ENCODE measurements at regions not wholly inside any gene's neighbourhood (a gene's known extent, or its start where the extent isn't known, plus 50 kb on each side); places are given as distances from the start of the nearest gene placed in this dataset.

DNA sequence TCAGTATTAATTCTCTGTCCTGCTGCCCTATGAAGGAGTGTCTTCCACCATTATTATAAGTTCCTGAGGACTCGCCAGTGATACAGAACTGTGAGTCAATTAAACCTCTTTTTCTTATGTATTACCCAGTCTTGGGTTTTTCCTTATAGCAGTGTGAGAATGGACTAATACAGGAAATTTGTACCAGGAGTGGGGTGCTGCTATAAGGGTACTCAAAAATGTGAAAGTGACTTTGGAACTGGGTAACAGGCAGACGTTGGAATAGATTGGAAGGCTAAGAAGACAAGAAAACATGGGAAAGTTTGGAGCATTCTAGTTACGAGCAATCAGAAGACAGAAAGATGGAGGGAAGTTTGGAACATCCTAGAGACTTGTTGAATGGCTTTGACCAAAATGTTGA is 616.7 kb upstream of the EPHA7 start:
- Histone ChIP-seq H3K27ac (no peak overlapping the region), H3K9me3 (no peaks in the 10 kb centered on the region), H3K4me3 (no peak overlapping the region), H3K4me1 (ENCODE audit: insufficient read depth) (no peaks in the 10 kb centered on the region), H3K27me3 (no peaks in the 10 kb centered on the region), H3K36me3 (no peaks in the 10 kb centered on the region)
- 92 to 94% (median 93%) methylated on average over 3 of the region's 3 CpGs for WGBS, 3 donors
- TF ChIP-seq, protein P1, sequence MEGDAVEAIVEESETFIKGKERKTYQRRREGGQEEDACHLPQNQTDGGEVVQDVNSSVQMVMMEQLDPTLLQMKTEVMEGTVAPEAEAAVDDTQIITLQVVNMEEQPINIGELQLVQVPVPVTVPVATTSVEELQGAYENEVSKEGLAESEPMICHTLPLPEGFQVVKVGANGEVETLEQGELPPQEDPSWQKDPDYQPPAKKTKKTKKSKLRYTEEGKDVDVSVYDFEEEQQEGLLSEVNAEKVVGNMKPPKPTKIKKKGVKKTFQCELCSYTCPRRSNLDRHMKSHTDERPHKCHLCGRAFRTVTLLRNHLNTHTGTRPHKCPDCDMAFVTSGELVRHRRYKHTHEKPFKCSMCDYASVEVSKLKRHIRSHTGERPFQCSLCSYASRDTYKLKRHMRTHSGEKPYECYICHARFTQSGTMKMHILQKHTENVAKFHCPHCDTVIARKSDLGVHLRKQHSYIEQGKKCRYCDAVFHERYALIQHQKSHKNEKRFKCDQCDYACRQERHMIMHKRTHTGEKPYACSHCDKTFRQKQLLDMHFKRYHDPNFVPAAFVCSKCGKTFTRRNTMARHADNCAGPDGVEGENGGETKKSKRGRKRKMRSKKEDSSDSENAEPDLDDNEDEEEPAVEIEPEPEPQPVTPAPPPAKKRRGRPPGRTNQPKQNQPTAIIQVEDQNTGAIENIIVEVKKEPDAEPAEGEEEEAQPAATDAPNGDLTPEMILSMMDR (IDR thresholded peaks at IDR 0.05), result no peak
- no peak for TF ChIP-seq POLR2A (IDR thresholded peaks at IDR 0.05)
- TF ChIP-seq EP300 (IDR thresholded peaks at IDR 0.05), result no peak
- no peak for DNase-seq
- intact Hi-C loops (cut with DNase I), result no loop called here

DNA sequence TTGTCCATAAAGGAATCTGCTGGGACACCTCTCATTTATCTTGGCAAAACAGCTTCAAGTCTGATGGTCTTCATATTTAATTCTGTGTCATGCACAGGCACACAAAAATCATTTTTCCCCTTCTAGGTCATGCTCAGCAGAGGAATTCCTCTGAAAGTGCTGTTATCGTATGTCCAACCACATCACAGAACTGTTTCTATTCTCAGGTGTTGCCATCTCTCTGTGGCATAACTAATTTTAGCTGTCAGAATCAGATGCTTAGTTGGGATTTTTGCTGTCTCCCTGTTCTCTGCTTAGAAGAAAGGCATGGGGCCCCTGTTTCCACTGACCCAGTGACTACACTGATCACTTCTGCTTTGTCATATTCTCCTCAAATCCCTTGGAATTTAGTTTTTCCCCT is 608.0 kb upstream of the EPHA7 start:
- H3K4me1 ChIP-seq (ENCODE audit: insufficient read depth), result no peaks in the 10 kb centered on the region
- H3K27me3 ChIP-seq, result no peaks in the 10 kb centered on the region
- intact Hi-C loops (cut with DNase I), result no loop called here
- H3K27ac ChIP-seq, result no peak overlapping the region
- H3K36me3 ChIP-seq, result no peaks in the 10 kb centered on the region
- no peak for DNase-seq
- TF ChIP-seq POLR2A (IDR thresholded peaks at IDR 0.05) (no peak), EP300 (IDR thresholded peaks at IDR 0.05) (no peak)
- TF ChIP-seq, protein P1 (IDR thresholded peaks at IDR 0.05), result no peak
- H3K4me3 ChIP-seq, result no peak overlapping the region
- no peaks in the 10 kb centered on the region for H3K9me3 ChIP-seq
- 90 to 97% (median 94%) methylated on average over 1 of the region's 1 CpG for WGBS, 3 donors

DNA sequence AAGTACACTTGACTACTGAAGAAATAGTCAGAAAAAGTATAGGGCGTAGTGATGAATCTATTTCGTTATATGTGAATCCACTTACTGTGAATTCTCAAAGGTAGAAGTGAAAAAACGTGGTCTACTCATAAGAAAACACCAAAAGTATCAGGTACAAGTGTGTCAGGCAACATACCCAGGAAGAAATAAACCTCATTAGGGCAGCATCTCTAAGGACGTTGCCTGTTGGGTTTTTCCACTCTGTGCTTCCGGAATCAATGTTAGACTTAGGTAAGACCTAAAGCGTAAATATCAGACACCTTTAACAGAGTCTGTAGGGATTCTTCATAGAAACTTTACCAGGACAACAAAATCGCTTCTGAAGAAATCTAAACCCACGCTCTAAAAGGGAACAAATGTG is 607.2 kb upstream of the EPHA7 start:
- Histone ChIP-seq H3K9me3 (no peaks in the 10 kb centered on the region), H3K27ac (no peak overlapping the region), H3K4me3 (no peak overlapping the region), H3K36me3 (no peaks in the 10 kb centered on the region), H3K4me1 (ENCODE audit: insufficient read depth) (no peaks in the 10 kb centered on the region), H3K27me3 (no peaks in the 10 kb centered on the region)
- intact Hi-C loops (cut with DNase I), result no loop called here
- 84 to 89% (median 85%) methylated on average over 8 of the region's 8 CpGs for WGBS, 3 donors
- DNase-seq, result no peak
- no peak for TF ChIP-seq POLR2A (IDR thresholded peaks at IDR 0.05)
- no peak for TF ChIP-seq EP300 (IDR thresholded peaks at IDR 0.05)
- TF ChIP-seq, protein P1 (IDR thresholded peaks at IDR 0.05), result no peak

DNA sequence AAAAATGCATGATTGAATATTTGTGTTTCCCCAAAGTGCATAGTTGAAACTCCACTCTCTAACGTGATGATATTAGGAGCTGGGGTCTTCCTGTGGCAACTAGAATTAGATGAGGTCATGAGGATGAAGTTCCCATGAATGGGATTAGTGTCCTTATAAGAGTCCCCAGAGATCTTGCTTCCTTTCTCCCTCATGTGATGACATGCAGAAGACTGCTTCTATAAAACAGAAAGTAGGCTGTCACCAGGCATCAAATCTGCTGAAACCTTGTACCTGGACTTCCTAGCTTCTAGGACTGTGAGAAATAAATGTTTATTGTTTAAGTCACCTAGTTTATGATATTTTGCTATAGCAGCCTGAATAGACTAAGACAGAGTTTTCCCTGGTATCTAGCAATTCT is 586.5 kb upstream of the EPHA7 start:
- H3K27ac ChIP-seq, result no peak overlapping the region
- no peak for TF ChIP-seq EP300 (IDR thresholded peaks at IDR 0.05)
- TF ChIP-seq POLR2A (IDR thresholded peaks at IDR 0.05), result no peak
- TF ChIP-seq, protein P1 (IDR thresholded peaks at IDR 0.05), result no peak
- H3K4me3 ChIP-seq, result no peak overlapping the region
- DNase-seq, result no peak
- WGBS, 3 donors, result 6 to 37% (median 16%) methylated on average over 1 of the region's 1 CpG
- H3K27me3 ChIP-seq, result no peaks in the 10 kb centered on the region
- no peaks in the 10 kb centered on the region for H3K4me1 ChIP-seq (ENCODE audit: insufficient read depth)
- no peaks in the 10 kb centered on the region for H3K36me3 ChIP-seq
- intact Hi-C loops (cut with DNase I), result no loop called here
- no peaks in the 10 kb centered on the region for H3K9me3 ChIP-seq

DNA sequence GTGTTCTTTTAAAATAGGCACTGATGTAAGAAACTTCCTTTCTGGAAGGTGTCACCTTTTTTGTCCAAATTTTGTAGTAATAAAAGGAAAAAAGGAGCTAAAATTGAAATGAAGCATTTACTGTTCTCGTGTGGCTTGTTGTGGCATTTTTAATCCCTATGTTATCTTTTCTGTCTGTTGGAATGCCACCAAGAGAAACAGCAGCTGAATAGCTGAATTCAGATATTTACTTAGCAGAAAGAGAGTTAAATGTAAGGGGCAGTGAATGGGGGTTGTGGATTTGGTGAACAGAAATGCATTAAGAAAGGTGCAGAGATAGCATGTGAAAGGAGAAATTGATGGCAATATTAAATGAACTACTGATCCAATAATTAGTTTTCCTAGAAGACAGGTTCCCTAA is 573.6 kb upstream of the EPHA7 start:
- no peak for TF ChIP-seq POLR2A (IDR thresholded peaks at IDR 0.05)
- TF ChIP-seq, protein P1 (IDR thresholded peaks at IDR 0.05), result no peak
- no peak for DNase-seq
- 9 to 18% (median 13%) methylated on average over 1 of the region's 1 CpG for WGBS, 3 donors

More for the DNA sequence above, 573.6 kb upstream of the EPHA7 start:
- no peak overlapping the region for H3K27ac ChIP-seq
- no peaks in the 10 kb centered on the region for H3K36me3 ChIP-seq
- no peaks in the 10 kb centered on the region for H3K27me3 ChIP-seq
- intact Hi-C loops (cut with DNase I), result no loop called here
- no peaks in the 10 kb centered on the region for H3K4me1 ChIP-seq (ENCODE audit: insufficient read depth)
- H3K9me3 ChIP-seq, result no peaks in the 10 kb centered on the region
- H3K4me3 ChIP-seq, result no peak overlapping the region

Data from ovary (tissue), 7 donors.